Neural progenitor cell (in vitro differentiated cells): ENCODE measurements at regions not wholly inside any gene's neighbourhood (a gene's known extent, or its start where the extent isn't known, plus 50 kb on each side); places are given as distances from the start of the nearest gene placed in this dataset.

Experiments used
- DNase-seq: peaks from one replicate; pipeline ENCODE4 v3.0.0-alpha.2; 2016; ENCODE audit warnings: low spot score
- H2AFZ ChIP-seq: fragments of 200-600 bp; sonication (generic); replicated peaks from 2 replicates; pipeline ENCODE4 v1.6.1; 2016; ENCODE audit warnings: antibody characterized with exemption
- H3F3A ChIP-seq: fragments of 200-600 bp; sonication (generic); 2 replicates; pipeline ENCODE4 v1.6.1; 2016; ENCODE audit warnings: antibody characterized with exemption, low read depth
- H3K27ac ChIP-seq: fragments of 200-600 bp; sonication (generic); 2 replicates; pipeline ENCODE4 v1.5.1; 2016; ENCODE audit warnings: mild to moderate bottlenecking
- H3K27me3 ChIP-seq: fragments of 200-600 bp; sonication (generic); 2 replicates; pipeline ENCODE4 v1.6.1; 2016; ENCODE audit warnings: mild to moderate bottlenecking, moderate library complexity
- H3K36me3 ChIP-seq: fragments of 200-600 bp; sonication (generic); 2 replicates; pipeline ENCODE4 v1.5.1; 2016
- H3K4me1 ChIP-seq: fragments of 200-600 bp; sonication (generic); 2 replicates; pipeline ENCODE4 v1.6.1; 2016; ENCODE audit warnings: mixed run types
- H3K4me2 ChIP-seq: fragments of 200-600 bp; sonication (generic); 2 replicates; pipeline ENCODE4 v1.6.1; 2016
- H3K4me3 ChIP-seq: fragments of 200-600 bp; sonication (generic); 2 replicates; pipeline ENCODE4 v1.5.1; 2016
- H3K79me2 ChIP-seq: fragments of 200-600 bp; sonication (generic); 2 replicates; pipeline ENCODE4 v1.6.1; 2016; ENCODE audit warnings: low read depth
- H3K9ac ChIP-seq: fragments of 200-600 bp; sonication (generic); 2 replicates; pipeline ENCODE4 v1.6.1; 2016
- H3K9me3 ChIP-seq: fragments of 200-600 bp; sonication (generic); 2 replicates; pipeline ENCODE4 v1.5.1; 2016; ENCODE audit warnings: low read depth
- H4K20me1 ChIP-seq: fragments of 200-600 bp; sonication (generic); 2 replicates; pipeline ENCODE4 v1.6.1; 2016; ENCODE audit warnings: low read depth
- H3K27ac Mint-ChIP-seq: 3 replicates; pipeline ENCODE4 v1.8.0; 2021; ENCODE audit warnings: mixed read lengths
- H3K27me3 Mint-ChIP-seq: 2 replicates; pipeline ENCODE4 v1.8.0; 2022; ENCODE audit warnings: low read depth, mild to moderate bottlenecking, inconsistent platforms, moderate library complexity, mixed read lengths; ENCODE audit not compliant: insufficient read depth
- H3K36me3 Mint-ChIP-seq: 3 replicates; pipeline ENCODE4 v1.8.0; 2021; ENCODE audit warnings: mixed read lengths
- H3K4me1 Mint-ChIP-seq: 3 replicates; pipeline ENCODE4 v1.8.0; 2021; ENCODE audit warnings: mixed read lengths
- H3K4me3 Mint-ChIP-seq: 3 replicates; pipeline ENCODE4 v1.8.0; 2021; ENCODE audit warnings: mild to moderate bottlenecking, moderate library complexity, mixed read lengths
- H3K9me3 Mint-ChIP-seq: 3 replicates; pipeline ENCODE4 v1.8.0; 2020; ENCODE audit warnings: mixed read lengths
- EZH2 ChIP-seq: fragments of 200-600 bp; sonication (generic); IDR thresholded peaks from 2 replicates; pipeline ENCODE4 v1.6.1; 2017; ENCODE audit warnings: antibody characterized with exemption, mild to moderate bottlenecking, moderate library complexity
- EZH2phosphoT487 ChIP-seq: fragments of 200-600 bp; sonication (generic); IDR thresholded peaks from 2 replicates; pipeline ENCODE4 v1.6.1; 2017; ENCODE audit warnings: antibody characterized with exemption
- TF ChIP-seq, protein P1 (sequence below): fragments of 200-600 bp; sonication (generic); IDR thresholded peaks from 2 replicates; pipeline ENCODE4 v1.5.1; 2017; ENCODE audit warnings: antibody characterized with exemption, mild to moderate bottlenecking

DNA sequence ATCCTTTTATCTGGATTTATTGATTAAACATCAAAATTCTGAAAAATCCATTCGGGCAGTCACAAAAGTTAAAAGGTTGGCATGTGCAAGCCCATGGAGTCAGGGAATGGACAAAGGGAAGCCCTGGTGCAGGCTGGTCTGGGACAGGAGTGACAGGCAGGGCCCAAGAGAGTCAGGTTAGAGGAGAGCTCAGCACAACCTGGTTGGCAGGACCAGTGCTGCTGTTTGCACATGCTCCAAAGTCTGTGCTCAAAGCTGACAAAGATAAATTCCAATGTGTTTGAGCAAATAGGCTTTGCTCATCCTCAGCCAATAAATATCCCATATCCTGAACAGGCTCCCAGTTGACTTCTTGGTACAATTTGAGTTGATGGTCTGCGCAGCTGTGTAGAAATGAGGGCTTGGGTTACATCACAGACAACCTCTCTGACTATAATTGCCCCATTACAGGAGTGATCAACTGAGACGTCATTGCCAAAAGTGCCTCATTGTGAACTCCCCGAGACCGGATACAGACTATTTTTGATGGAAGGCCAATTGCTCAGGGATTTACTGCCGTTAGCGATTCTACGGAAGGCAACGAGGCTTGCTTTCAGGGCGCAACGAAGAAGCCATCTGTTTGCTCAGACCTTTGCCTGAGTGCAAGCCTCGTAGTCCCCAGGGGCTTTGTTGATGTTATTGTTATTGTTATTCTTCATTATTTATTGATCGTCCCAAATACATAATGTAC lies 1008.1 kb upstream of the TENM3 start:
- Mint-ChIP-seq H3K27me3 (peaks cover 5% of the 10 kb centered on the region), H3K27ac (no peak overlapping the region), H3K36me3 (no peaks in the 10 kb centered on the region), H3K4me1 (peaks cover 9% of the 10 kb centered on the region), H3K4me3 (no peak overlapping the region), H3K9me3 (peaks cover 5% of the 10 kb centered on the region)
- H3K79me2 ChIP-seq = no peaks in the 10 kb centered on the region
- no peaks in the 10 kb centered on the region for H3F3A ChIP-seq
- no peaks in the 10 kb centered on the region for H3K4me1 ChIP-seq
- H3K27me3 ChIP-seq = no peaks in the 10 kb centered on the region
- H4K20me1 ChIP-seq = no peaks in the 10 kb centered on the region
- TF ChIP-seq EZH2phosphoT487 (no peak), EZH2 (no peak)
- TF ChIP-seq, protein P1, sequence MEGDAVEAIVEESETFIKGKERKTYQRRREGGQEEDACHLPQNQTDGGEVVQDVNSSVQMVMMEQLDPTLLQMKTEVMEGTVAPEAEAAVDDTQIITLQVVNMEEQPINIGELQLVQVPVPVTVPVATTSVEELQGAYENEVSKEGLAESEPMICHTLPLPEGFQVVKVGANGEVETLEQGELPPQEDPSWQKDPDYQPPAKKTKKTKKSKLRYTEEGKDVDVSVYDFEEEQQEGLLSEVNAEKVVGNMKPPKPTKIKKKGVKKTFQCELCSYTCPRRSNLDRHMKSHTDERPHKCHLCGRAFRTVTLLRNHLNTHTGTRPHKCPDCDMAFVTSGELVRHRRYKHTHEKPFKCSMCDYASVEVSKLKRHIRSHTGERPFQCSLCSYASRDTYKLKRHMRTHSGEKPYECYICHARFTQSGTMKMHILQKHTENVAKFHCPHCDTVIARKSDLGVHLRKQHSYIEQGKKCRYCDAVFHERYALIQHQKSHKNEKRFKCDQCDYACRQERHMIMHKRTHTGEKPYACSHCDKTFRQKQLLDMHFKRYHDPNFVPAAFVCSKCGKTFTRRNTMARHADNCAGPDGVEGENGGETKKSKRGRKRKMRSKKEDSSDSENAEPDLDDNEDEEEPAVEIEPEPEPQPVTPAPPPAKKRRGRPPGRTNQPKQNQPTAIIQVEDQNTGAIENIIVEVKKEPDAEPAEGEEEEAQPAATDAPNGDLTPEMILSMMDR = no peak
- H3K9me3 ChIP-seq = no peaks in the 10 kb centered on the region
- DNase-seq = no peak
- no peak overlapping the region for H3K4me2 ChIP-seq
- no peak overlapping the region for H3K9ac ChIP-seq
- no peak overlapping the region for H3K4me3 ChIP-seq
- no peak overlapping the region for H3K27ac ChIP-seq
- no peak overlapping the region for H2AFZ ChIP-seq
- H3K36me3 ChIP-seq = no peaks in the 10 kb centered on the region

- Histone ChIP-seq H3K4me1 (no peaks in the 10 kb centered on the region), H3K9ac (no peak overlapping the region), H3K4me3 (no peak overlapping the region), H4K20me1 (no peaks in the 10 kb centered on the region), H3K79me2 (no peaks in the 10 kb centered on the region), H3K4me2 (no peak overlapping the region), H3K27ac (no peak overlapping the region), H3K36me3 (no peaks in the 10 kb centered on the region), H3K9me3 (no peaks in the 10 kb centered on the region), H3F3A (no peaks in the 10 kb centered on the region), H3K27me3 (no peaks in the 10 kb centered on the region), H2AFZ (no peak overlapping the region)
- Mint-ChIP-seq H3K27me3 (peaks cover 4% of the 10 kb centered on the region), H3K4me3 (no peak overlapping the region), H3K9me3 (peaks cover 9% of the 10 kb centered on the region), H3K4me1 (peaks cover 4% of the 10 kb centered on the region), H3K36me3 (no peaks in the 10 kb centered on the region), H3K27ac (no peak overlapping the region)
- no peak for TF ChIP-seq EZH2phosphoT487
- TF ChIP-seq EZH2 = no peak
- TF ChIP-seq, protein P1 = no peak
- no peak for DNase-seq
Observed at GRCh38 chr4:181245326-181245725, 997.9 kb upstream of the TENM3 start.

- Mint-ChIP-seq H3K27ac (no peak overlapping the region), H3K36me3 (no peaks in the 10 kb centered on the region), H3K27me3 (no peaks in the 10 kb centered on the region), H3K4me3 (no peak overlapping the region), H3K9me3 (peaks cover 2% of the 10 kb centered on the region), H3K4me1 (peaks cover 6% of the 10 kb centered on the region)
- H2AFZ ChIP-seq = no peak overlapping the region
- H3K4me2 ChIP-seq = no peak overlapping the region
- H3K9me3 ChIP-seq = no peaks in the 10 kb centered on the region
- TF ChIP-seq, protein P1 = no peak
- TF ChIP-seq EZH2phosphoT487 (no peak), EZH2 (no peak)
- no peak overlapping the region for H3K9ac ChIP-seq
- no peak overlapping the region for H3K4me3 ChIP-seq
- DNase-seq = no peak
- H3F3A ChIP-seq = peaks cover 1% of the 10 kb centered on the region
- H4K20me1 ChIP-seq = no peaks in the 10 kb centered on the region
- no peak overlapping the region for H3K27ac ChIP-seq
- no peaks in the 10 kb centered on the region for H3K27me3 ChIP-seq
- peaks cover 5% of the 10 kb centered on the region for H3K4me1 ChIP-seq
- no peaks in the 10 kb centered on the region for H3K79me2 ChIP-seq
- no peaks in the 10 kb centered on the region for H3K36me3 ChIP-seq
Observed at GRCh38 chr4:181249031-181249430, 994.2 kb upstream of the TENM3 start.
